ENCODE measurements at regions not wholly inside any gene's neighbourhood (a gene's known extent, or its start where the extent isn't known, plus 50 kb on each side); places are given as distances from the start of the nearest gene placed in this dataset.

DNA sequence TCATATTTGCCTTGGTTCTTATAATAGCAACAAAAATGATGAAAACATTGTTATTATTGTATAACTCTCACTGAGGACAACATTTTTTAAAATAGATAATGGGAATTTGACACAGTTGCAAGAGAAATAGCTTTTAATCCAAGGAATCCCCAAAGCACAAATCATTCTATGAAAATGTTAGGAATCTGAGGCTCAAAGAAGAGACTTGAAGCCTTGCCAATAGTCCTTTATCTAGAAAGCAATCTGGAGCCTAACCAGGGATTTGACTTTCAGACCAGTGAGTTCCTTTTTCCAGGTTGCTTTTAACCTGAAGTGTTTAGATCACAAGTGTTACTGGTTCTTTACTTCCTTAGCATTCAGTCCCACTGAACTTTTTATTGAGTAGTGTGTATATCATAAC lies 574.5 kb upstream of the ZEB2 start:
- Mint-ChIP-seq H3K27me3 (no peaks in the 10 kb centered on the region), H3K27ac (no peak overlapping the region), H3K4me3 (no peak overlapping the region), H3K4me1 (ENCODE audit: low read depth) (no peaks in the 10 kb centered on the region), H3K36me3 (no peaks in the 10 kb centered on the region), H3K9me3 (ENCODE audit: low read depth) (peaks cover 6% of the 10 kb centered on the region)

DNA sequence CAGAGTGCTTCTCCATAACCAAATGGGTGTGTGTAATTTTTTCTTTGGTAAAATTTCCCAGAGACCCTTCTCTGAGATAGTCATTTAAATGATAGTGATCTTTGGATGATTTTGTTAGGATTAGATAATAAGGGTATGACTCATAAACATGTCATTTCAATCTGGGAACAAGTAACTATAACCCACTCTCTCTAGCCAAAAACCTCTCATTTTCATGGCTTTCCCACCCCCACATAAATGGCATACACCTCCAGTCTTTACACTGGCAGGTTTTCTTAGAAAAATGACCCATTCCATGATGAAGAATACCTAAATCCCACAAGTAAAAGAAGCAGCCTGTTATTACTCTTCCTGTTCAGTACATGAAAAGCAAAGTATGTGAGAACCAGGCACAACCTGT lies 572.0 kb upstream of the ZEB2 start:
- H3K36me3 Mint-ChIP-seq = no peaks in the 10 kb centered on the region
- peaks cover 6% of the 10 kb centered on the region for H3K9me3 Mint-ChIP-seq (ENCODE audit: low read depth)
- no peaks in the 10 kb centered on the region for H3K27me3 Mint-ChIP-seq
- no peaks in the 10 kb centered on the region for H3K4me1 Mint-ChIP-seq (ENCODE audit: low read depth)
- H3K27ac Mint-ChIP-seq = no peak overlapping the region
- H3K4me3 Mint-ChIP-seq = no peak overlapping the region

DNA sequence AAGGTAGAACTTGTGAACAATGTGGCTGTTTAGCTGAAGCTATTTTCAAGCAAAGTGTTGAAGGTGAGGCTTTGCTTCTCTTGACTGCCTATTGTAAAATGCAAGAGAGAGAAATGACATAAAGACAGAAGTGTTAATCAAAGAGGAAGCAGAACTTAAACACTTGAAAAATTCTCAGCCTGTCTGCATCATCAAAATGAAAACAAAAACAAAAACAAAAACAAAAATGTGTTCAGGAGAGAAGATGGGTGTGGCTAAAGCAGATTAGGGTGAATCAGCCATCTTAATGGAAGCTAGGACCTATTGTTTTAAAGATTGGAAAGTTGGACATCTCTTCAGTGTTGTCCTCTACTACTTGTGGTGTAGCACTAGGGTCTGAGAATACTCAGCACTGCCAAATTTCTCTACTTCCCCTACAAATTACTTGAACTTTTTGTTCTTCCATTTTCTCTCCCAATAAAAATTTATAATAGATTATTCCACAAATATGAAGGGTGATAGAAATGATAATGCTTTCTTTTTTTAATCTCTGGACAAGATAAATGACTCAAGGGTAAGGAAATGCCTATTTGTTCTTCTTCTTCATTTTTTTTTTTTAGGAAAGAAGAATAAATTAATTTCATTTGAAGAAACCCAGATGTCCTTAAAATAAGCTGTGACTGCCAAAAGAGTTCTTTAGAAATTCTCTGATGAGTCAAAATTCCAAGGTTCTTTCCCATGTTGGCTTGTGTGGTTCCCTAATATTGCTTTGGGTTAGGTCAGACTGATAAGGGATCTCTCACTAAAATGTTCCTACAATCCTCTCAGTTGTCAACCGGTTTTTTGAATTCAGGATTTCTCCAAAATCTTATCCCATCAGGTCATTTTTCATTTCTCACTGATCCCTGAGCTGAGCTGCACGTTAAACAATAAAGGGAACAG lies 571.2 kb upstream of the ZEB2 start:
- Mint-ChIP-seq H3K36me3 (no peaks in the 10 kb centered on the region), H3K27ac (no peak overlapping the region), H3K27me3 (no peaks in the 10 kb centered on the region), H3K4me3 (no peak overlapping the region), H3K4me1 (ENCODE audit: low read depth) (no peaks in the 10 kb centered on the region), H3K9me3 (ENCODE audit: low read depth) (peaks cover 6% of the 10 kb centered on the region)

DNA sequence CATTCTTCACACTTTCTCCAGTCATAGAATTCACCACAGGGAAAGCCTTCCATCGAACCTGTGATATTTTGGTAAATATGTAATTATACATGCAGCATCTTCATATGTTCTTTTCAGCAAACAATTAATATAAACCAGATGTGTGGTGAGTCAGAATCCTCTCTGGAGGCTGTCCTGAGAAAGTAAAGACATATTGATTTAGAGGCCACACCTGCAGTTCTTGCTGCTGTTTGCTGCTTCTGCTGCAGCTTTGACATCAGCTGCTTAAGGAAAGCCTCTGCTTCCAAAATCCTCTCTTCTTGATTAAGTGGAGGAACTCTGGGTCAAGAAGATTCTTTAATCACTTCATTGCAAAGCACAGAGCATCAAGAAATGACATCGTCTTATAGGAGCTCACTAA lies 568.8 kb upstream of the ZEB2 start:
- Mint-ChIP-seq H3K9me3 (ENCODE audit: low read depth) (no peaks in the 10 kb centered on the region), H3K4me3 (no peak overlapping the region), H3K27me3 (no peaks in the 10 kb centered on the region), H3K4me1 (ENCODE audit: low read depth) (no peaks in the 10 kb centered on the region), H3K27ac (no peak overlapping the region), H3K36me3 (no peaks in the 10 kb centered on the region)

DNA sequence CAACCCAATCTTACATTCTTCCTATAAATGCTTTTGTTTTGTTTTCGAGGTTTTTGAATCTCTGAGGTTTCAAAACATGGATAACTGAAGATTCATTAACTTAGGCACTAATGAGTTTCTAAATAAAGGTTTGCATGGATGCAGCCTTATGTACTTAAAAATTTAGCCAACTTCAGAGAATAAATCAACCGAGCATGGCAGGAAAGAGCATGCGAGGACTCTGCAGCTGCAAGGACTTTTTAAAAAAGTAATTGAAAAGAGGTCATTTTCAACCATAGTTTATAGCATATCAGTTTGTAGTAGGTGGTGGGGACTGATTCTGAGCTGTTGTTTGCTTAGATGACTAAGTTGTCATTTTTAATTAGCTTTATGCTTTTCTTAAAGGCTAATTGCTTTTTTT lies 567.0 kb upstream of the ZEB2 start:
- no peak overlapping the region for H3K27ac Mint-ChIP-seq

DNA sequence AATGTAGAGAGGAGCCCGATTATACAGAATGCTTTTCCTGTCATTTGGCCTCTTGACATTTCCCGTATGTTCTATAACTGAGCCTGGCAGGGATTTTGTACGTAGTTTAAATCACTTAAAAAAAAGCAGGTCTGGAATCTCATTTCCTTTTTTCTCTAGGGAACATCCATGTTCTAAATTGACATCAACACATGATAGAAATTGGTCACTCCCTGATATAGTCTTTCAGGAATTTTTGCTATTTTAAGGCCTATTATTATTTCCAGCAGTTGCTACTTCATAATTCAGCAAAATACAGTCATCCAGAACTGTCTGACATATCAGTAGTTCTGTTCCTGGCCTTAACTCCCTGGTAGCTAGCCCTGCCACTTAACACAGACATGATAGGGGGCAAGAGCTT lies 565.7 kb upstream of the ZEB2 start:
- H3K9me3 Mint-ChIP-seq (ENCODE audit: low read depth) = no peaks in the 10 kb centered on the region
- no peak overlapping the region for H3K4me3 Mint-ChIP-seq

More for the DNA sequence above, 567.0 kb upstream of the ZEB2 start:
- Mint-ChIP-seq H3K4me3 (no peak overlapping the region), H3K27me3 (no peaks in the 10 kb centered on the region), H3K4me1 (ENCODE audit: low read depth) (no peaks in the 10 kb centered on the region), H3K9me3 (ENCODE audit: low read depth) (no peaks in the 10 kb centered on the region), H3K36me3 (no peaks in the 10 kb centered on the region)

DNA sequence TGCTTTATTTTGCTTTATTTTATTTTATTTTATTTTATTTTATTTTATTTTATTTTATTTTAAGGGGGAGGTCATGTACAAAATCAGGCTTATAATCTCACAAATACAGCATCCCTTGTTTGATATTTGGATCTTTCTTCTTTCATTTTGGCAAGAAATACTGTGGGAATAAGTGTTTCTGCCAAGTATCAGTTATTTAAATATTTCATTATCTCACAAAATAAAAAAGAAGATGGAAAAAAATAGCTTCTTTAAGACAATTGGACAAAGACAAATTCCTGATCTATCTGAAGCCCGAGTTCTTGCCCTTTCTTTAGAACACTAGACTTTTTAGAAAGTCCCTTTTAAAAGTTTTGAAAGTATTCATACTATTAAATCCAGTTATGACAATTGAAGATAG lies 560.5 kb upstream of the ZEB2 start:
- Mint-ChIP-seq H3K4me3 (no peak overlapping the region), H3K27ac (no peak overlapping the region), H3K9me3 (ENCODE audit: low read depth) (no peaks in the 10 kb centered on the region), H3K27me3 (peaks cover 2% of the 10 kb centered on the region), H3K4me1 (ENCODE audit: low read depth) (no peaks in the 10 kb centered on the region), H3K36me3 (no peaks in the 10 kb centered on the region)

More for the DNA sequence above, 565.7 kb upstream of the ZEB2 start:
- no peak overlapping the region for H3K27ac Mint-ChIP-seq
- H3K27me3 Mint-ChIP-seq = no peaks in the 10 kb centered on the region
- H3K4me1 Mint-ChIP-seq (ENCODE audit: low read depth) = no peaks in the 10 kb centered on the region
- H3K36me3 Mint-ChIP-seq = no peaks in the 10 kb centered on the region

DNA sequence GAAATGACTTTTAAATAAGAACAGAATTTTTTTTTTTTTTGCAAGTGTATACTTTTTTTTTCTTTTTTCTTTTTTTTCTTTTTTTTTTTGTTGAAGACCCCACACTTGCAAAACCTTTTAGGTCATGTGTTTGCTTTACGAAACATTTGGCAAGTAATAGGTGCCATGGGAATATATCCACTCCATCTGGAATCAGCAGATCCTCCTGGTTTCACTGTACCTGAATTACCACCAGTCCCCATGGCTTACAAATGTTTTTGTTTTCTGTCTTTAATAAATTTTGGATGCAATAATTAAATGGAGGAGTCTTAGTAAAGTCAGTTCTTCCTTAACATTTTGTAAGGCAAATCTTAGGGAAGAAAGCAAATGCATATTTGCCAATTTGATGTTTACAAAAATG lies 559.7 kb upstream of the ZEB2 start:
- Mint-ChIP-seq H3K4me3 (no peak overlapping the region), H3K4me1 (ENCODE audit: low read depth) (no peaks in the 10 kb centered on the region), H3K9me3 (ENCODE audit: low read depth) (no peaks in the 10 kb centered on the region), H3K27ac (no peak overlapping the region), H3K27me3 (peaks cover 2% of the 10 kb centered on the region), H3K36me3 (no peaks in the 10 kb centered on the region)

DNA sequence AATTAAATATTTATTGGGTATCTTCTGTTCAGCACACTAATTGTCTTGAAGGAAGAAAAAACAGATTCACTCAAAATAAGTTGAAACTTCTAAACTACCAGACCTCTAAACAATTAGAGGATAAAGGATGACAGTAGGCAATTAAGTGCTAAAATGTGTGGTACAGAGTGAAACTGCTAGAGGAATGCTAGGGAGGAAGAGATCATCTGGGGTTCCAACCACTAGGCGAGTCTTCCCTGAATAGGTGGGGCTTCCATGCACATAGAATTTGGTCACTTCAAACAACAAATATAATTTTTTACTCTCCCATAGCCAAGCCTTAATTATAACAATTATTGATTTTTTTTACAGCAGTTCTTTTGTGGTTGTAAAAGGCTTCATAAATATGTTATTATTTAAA lies 559.0 kb upstream of the ZEB2 start:
- no peak overlapping the region for H3K4me3 Mint-ChIP-seq
- no peak overlapping the region for H3K27ac Mint-ChIP-seq
- H3K27me3 Mint-ChIP-seq = peaks cover 2% of the 10 kb centered on the region
- no peaks in the 10 kb centered on the region for H3K9me3 Mint-ChIP-seq (ENCODE audit: low read depth)
- no peaks in the 10 kb centered on the region for H3K36me3 Mint-ChIP-seq
- no peaks in the 10 kb centered on the region for H3K4me1 Mint-ChIP-seq (ENCODE audit: low read depth)

DNA sequence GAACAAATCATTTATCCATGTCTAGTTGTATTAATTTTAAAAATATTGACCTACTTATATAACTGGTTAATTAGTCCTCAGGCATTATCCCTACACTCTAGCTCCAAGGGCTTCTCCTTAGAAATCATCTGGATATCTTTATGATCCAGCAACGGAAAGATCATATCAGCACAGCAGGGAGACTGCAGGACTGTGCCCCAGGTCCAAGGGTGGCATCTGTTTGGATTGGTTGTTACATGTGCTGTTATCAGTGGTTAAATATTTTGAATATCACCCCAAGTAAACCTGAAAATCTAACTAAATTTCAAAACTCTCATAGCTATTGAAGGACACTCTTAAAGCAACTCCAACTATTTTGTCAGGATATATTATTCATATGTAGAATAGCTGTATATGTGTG lies 556.2 kb upstream of the ZEB2 start:
- H3K27ac Mint-ChIP-seq = no peak overlapping the region
- H3K36me3 Mint-ChIP-seq = no peaks in the 10 kb centered on the region
- peaks cover 2% of the 10 kb centered on the region for H3K27me3 Mint-ChIP-seq

DNA sequence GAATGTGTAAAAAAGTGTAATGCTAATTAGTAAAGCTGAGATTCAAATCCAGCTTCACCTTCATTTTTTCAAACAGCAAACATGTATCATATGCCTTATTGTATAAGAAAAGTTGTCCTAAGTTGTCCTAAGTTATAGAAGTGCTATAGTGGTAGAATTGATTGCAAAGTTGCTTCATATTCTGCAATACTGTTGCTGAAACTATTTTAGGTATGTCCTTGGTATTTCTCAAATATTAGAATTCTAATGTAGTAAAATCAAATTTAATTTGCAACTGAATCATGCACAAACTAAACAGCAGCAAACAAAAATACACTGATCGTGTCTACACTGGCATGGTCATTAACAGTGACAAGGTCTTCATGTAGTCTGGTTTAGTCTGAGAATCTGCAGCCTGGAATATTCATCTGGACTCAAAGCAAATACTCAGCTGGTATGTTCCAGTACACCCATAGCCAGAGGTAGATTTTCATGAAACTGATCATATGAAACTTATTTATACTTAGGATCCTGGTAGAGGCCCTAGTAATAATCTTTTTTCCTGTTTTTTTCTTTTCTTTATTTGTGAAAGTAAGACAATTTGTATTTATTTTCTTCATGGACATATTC lies 555.6 kb upstream of the ZEB2 start:
- Mint-ChIP-seq H3K27ac (no peak overlapping the region), H3K4me1 (ENCODE audit: low read depth) (no peaks in the 10 kb centered on the region), H3K27me3 (peaks cover 2% of the 10 kb centered on the region), H3K36me3 (no peaks in the 10 kb centered on the region), H3K4me3 (no peak overlapping the region), H3K9me3 (ENCODE audit: low read depth) (no peaks in the 10 kb centered on the region)

More for the DNA sequence above, 556.2 kb upstream of the ZEB2 start:
- H3K4me3 Mint-ChIP-seq = no peak overlapping the region
- no peaks in the 10 kb centered on the region for H3K9me3 Mint-ChIP-seq (ENCODE audit: low read depth)
- no peaks in the 10 kb centered on the region for H3K4me1 Mint-ChIP-seq (ENCODE audit: low read depth)

DNA sequence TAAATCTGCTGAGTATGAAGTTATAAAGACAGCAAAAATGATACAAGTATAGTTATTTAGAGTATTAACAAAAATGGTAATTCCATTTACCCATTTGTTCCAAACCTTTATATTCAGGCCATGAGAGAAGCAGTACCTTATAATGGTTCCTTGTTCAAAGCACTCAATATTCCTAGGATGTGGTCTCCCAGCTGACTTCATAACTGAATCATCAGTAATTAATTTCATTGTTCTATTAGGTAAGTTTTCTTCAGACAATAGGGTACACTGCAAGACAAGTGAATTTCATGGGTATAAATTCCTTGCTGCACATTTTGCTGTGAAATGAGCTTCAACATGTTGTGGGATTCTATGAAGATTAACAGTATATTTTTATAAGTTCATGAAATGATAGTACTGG lies 550.8 kb upstream of the ZEB2 start:
- H3K4me3 Mint-ChIP-seq = no peak overlapping the region

DNA sequence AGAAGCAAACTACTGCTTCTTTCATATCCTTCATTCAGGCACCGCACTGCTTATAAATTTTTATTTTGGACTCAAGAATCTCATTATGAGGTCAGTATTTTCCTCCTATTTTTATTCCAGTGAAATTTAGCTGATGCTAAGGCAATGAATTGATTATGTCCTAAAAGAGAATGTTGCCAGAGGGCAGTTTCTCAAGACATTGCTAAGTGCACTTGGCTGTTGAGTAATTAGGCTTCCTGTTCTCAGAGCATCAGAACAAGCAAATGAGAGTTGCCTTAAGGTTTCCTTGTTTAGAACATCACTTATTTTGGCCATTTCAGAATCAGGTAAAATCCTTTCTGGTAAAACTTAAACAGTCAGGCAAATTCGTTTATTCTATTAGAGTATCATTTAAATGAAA lies 548.6 kb upstream of the ZEB2 start:
- no peak overlapping the region for H3K4me3 Mint-ChIP-seq
- no peaks in the 10 kb centered on the region for H3K36me3 Mint-ChIP-seq
- peaks cover 4% of the 10 kb centered on the region for H3K9me3 Mint-ChIP-seq (ENCODE audit: low read depth)
- H3K27me3 Mint-ChIP-seq = peaks cover 3% of the 10 kb centered on the region
- no peaks in the 10 kb centered on the region for H3K4me1 Mint-ChIP-seq (ENCODE audit: low read depth)
- no peak overlapping the region for H3K27ac Mint-ChIP-seq

More for the DNA sequence above, 550.8 kb upstream of the ZEB2 start:
- no peaks in the 10 kb centered on the region for H3K36me3 Mint-ChIP-seq
- no peak overlapping the region for H3K27ac Mint-ChIP-seq
- H3K9me3 Mint-ChIP-seq (ENCODE audit: low read depth) = no peaks in the 10 kb centered on the region
- peaks cover 3% of the 10 kb centered on the region for H3K27me3 Mint-ChIP-seq
- H3K4me1 Mint-ChIP-seq (ENCODE audit: low read depth) = no peaks in the 10 kb centered on the region

DNA sequence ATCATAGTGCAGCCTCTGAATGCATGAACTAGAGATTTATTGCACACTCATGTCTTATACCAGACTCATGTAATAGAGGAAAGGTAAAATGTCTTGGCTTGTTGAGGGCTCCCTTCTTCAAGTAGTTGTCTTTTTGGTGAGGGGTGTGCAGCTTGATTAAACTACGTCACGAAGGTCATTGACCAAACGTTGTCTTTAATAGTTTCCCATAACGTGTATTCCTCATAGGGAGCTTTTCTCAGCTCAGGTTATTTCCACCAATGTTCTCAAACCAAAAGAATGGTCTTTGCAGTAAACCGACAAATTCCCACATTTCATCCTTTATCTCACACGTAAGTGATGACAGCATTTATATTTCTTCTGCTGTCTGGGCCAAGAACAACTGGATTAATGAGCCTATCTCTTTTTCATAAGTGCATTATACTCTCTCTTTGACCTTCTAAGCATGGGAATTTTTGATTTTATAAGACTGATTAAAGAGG lies 547.7 kb upstream of the ZEB2 start:
- Mint-ChIP-seq H3K9me3 (ENCODE audit: low read depth) (peaks cover 6% of the 10 kb centered on the region), H3K27me3 (peaks cover 4% of the 10 kb centered on the region), H3K4me1 (ENCODE audit: low read depth) (no peaks in the 10 kb centered on the region), H3K36me3 (no peaks in the 10 kb centered on the region), H3K27ac (no peak overlapping the region), H3K4me3 (no peak overlapping the region)

DNA sequence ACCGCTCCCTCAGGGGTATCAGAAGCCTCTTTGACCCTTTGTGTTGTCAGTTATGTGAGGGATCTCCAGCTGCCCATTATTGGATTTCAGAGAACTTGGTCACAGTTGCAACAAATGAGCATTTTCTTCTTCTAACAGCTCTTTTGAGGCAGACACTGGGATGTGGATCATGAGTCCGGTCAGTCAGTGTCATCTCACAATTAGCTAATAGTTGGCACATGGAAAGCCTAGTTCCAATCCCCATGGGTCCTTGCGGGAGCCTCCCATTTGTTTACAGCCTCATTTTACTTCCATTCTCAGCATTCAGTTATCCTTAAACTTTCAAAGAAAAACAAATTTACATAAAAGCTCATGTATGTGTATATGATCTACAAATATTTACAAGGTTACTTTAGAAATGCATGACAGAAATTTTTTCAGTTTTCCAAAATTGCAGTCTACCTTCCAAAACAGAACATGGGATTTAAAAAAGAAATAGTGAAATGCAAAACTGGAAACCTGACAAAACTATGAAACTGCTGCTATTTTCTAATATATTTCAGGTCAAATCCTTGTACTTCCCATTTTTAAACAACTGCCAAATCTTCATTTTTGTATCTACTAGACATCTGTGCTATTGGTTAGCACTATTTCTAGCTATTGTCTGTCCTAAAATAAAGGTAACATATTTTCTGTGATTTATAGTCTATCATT lies 547.1 kb upstream of the ZEB2 start:
- no peaks in the 10 kb centered on the region for H3K36me3 Mint-ChIP-seq
- H3K4me1 Mint-ChIP-seq (ENCODE audit: low read depth) = no peaks in the 10 kb centered on the region
- no peak overlapping the region for H3K27ac Mint-ChIP-seq
- H3K27me3 Mint-ChIP-seq = peaks cover 4% of the 10 kb centered on the region
- no peak overlapping the region for H3K4me3 Mint-ChIP-seq
- H3K9me3 Mint-ChIP-seq (ENCODE audit: low read depth) = peaks cover 6% of the 10 kb centered on the region

Data from activated naive CD8-positive, alpha-beta T cell (primary cell).